Hepatocyte (in vitro differentiated cells): ENCODE measurements at regions not wholly inside any gene's neighbourhood (a gene's known extent, or its start where the extent isn't known, plus 50 kb on each side); places are given as distances from the start of the nearest gene placed in this dataset.

Source experiments
- DNase-seq: peaks from one replicate; pipeline ENCODE4 v3.0.0-alpha.2; 2016; ENCODE audit warnings: low spot score
- H2AFZ ChIP-seq: fragments of 200-600 bp; sonication (generic); 2 replicates; pipeline ENCODE4 v1.6.0; 2016; ENCODE audit warnings: antibody characterized with exemption, mild to moderate bottlenecking
- H3K27ac ChIP-seq: fragments of 200-600 bp; sonication (generic); 2 replicates; pipeline ENCODE4 v1.5.1; 2016; ENCODE audit warnings: mild to moderate bottlenecking
- H3K27me3 ChIP-seq: fragments of 200-600 bp; sonication (generic); 2 replicates; pipeline ENCODE4 v1.6.1; 2016
- H3K36me3 ChIP-seq: fragments of 200-600 bp; sonication (generic); replicated peaks from 2 replicates; pipeline ENCODE4 v1.5.1; 2016; ENCODE audit warnings: low read depth; ENCODE audit not compliant: insufficient read depth
- H3K4me1 ChIP-seq: fragments of 200-600 bp; sonication (generic); 2 replicates; pipeline ENCODE4 v1.5.1; 2016; ENCODE audit warnings: mild to moderate bottlenecking, moderate library complexity; ENCODE audit not compliant: insufficient read depth
- H3K4me2 ChIP-seq: fragments of 200-600 bp; sonication (generic); 2 replicates; pipeline ENCODE4 v1.6.0; 2016
- H3K4me3 ChIP-seq: fragments of 200-600 bp; sonication (generic); 2 replicates; pipeline ENCODE4 v1.5.1; 2016; ENCODE audit warnings: mild to moderate bottlenecking
- H3K79me2 ChIP-seq: fragments of 200-600 bp; sonication (generic); 2 replicates; pipeline ENCODE4 v1.6.0; 2017; ENCODE audit warnings: mild to moderate bottlenecking
- H3K9me2 ChIP-seq: fragments of 200-600 bp; sonication (generic); replicated peaks from 2 replicates; pipeline ENCODE4 v1.6.0; 2017; ENCODE audit warnings: mild to moderate bottlenecking; ENCODE audit not compliant: insufficient read depth
- H3K9me3 ChIP-seq: fragments of 200-600 bp; sonication (generic); 2 replicates; pipeline ENCODE4 v1.5.1; 2016; ENCODE audit warnings: low read depth, mild to moderate bottlenecking
- H4K20me1 ChIP-seq: fragments of 200-600 bp; sonication (generic); 2 replicates; pipeline ENCODE4 v1.6.0; 2016; ENCODE audit warnings: mild to moderate bottlenecking; ENCODE audit not compliant: insufficient read depth, poor library complexity, severe bottlenecking
- CTCF ChIP-seq: fragments of 200-600 bp; sonication (generic); IDR thresholded peaks from 2 replicates; pipeline ENCODE4 v1.5.1; 2016; ENCODE audit warnings: antibody characterized with exemption, mild to moderate bottlenecking; ENCODE audit not compliant: poor library complexity
- EZH2 ChIP-seq: fragments of 200-600 bp; sonication (generic); IDR thresholded peaks from 2 replicates; pipeline ENCODE4 v1.6.1; 2016; ENCODE audit warnings: antibody characterized with exemption, mild to moderate bottlenecking, borderline replicate concordance
- EZH2phosphoT487 ChIP-seq: fragments of 200-600 bp; sonication (generic); IDR thresholded peaks from one replicate; pipeline ENCODE4 v1.6.1; 2018; ENCODE audit warnings: antibody characterized with exemption, mild to moderate bottlenecking, low read depth, moderate library complexity; ENCODE audit not compliant: unreplicated experiment, severe bottlenecking
- WGBS: methylation state at CpG from one replicate; pipeline ENCODE4 v1.1.6; 2016; ENCODE audit warnings: low lambda C conversion rate; ENCODE audit errors: missing lambda C conversion rate; 5-methylcytosine and 5-hydroxymethylcytosine counted together

- WGBS: 72% methylated on average over 2 of the region's 2 CpGs
- TF ChIP-seq CTCF (no peak), EZH2phosphoT487 (no peak), EZH2 (no peak)
- H2AFZ ChIP-seq: no peak overlapping the region
- H3K27ac ChIP-seq: no peak overlapping the region
- no peaks in the 10 kb centered on the region for H3K27me3 ChIP-seq
- no peaks in the 10 kb centered on the region for H3K79me2 ChIP-seq
- no peaks in the 10 kb centered on the region for H3K9me3 ChIP-seq
- no peaks in the 10 kb centered on the region for H3K9me2 ChIP-seq
- no peak for DNase-seq
- no peaks in the 10 kb centered on the region for H4K20me1 ChIP-seq
- no peak overlapping the region for H3K4me3 ChIP-seq
- H3K36me3 ChIP-seq: no peaks in the 10 kb centered on the region
- no peaks in the 10 kb centered on the region for H3K4me1 ChIP-seq
- H3K4me2 ChIP-seq: no peak overlapping the region
Measured at GRCh38 chr11:98944461-98944860, 76.3 kb upstream of the CNTN5 start.

- H3K27me3 ChIP-seq: no peaks in the 10 kb centered on the region
- TF ChIP-seq CTCF (no peak), EZH2phosphoT487 (no peak), EZH2 (no peak)
- H3K27ac ChIP-seq: no peak overlapping the region
- 88% methylated on average over 2 of the region's 2 CpGs for WGBS
- no peak overlapping the region for H2AFZ ChIP-seq
- no peak overlapping the region for H3K4me2 ChIP-seq
- H3K4me3 ChIP-seq: no peak overlapping the region
- DNase-seq: no peak
- no peaks in the 10 kb centered on the region for H3K4me1 ChIP-seq
- no peaks in the 10 kb centered on the region for H3K79me2 ChIP-seq
- no peaks in the 10 kb centered on the region for H3K9me3 ChIP-seq
- no peaks in the 10 kb centered on the region for H3K36me3 ChIP-seq
- H4K20me1 ChIP-seq: no peaks in the 10 kb centered on the region
- H3K9me2 ChIP-seq: no peaks in the 10 kb centered on the region
Measured at GRCh38 chr11:98952107-98952506, 68.6 kb upstream of the CNTN5 start.

GRCh38 chr11:98955551-98955950, 65.2 kb upstream of the CNTN5 start:
- TF ChIP-seq EZH2phosphoT487 (no peak), EZH2 (no peak)
- Histone ChIP-seq H3K27me3 (no peaks in the 10 kb centered on the region), H3K4me1 (no peaks in the 10 kb centered on the region), H3K4me3 (no peak overlapping the region), H2AFZ (no peak overlapping the region), H3K79me2 (no peaks in the 10 kb centered on the region), H3K27ac (no peak overlapping the region), H3K36me3 (no peaks in the 10 kb centered on the region), H3K9me3 (no peaks in the 10 kb centered on the region), H3K4me2 (no peak overlapping the region), H4K20me1 (no peaks in the 10 kb centered on the region), H3K9me2 (no peaks in the 10 kb centered on the region)
- DNase-seq: no peak
- WGBS: 68% methylated on average over 1 of the region's 1 CpG

- H3K4me2 ChIP-seq: no peak overlapping the region
- no peaks in the 10 kb centered on the region for H3K4me1 ChIP-seq
- no peaks in the 10 kb centered on the region for H3K36me3 ChIP-seq
- WGBS: 86% methylated on average over 3 of the region's 3 CpGs
- H3K27ac ChIP-seq: no peak overlapping the region
- H3K4me3 ChIP-seq: no peak overlapping the region
- no peaks in the 10 kb centered on the region for H4K20me1 ChIP-seq
- TF ChIP-seq EZH2phosphoT487 (no peak), EZH2 (no peak), CTCF (no peak)
- no peaks in the 10 kb centered on the region for H3K27me3 ChIP-seq
- no peaks in the 10 kb centered on the region for H3K79me2 ChIP-seq
- H3K9me3 ChIP-seq: no peaks in the 10 kb centered on the region
- H3K9me2 ChIP-seq: no peaks in the 10 kb centered on the region
- H2AFZ ChIP-seq: no peak overlapping the region
- no peak for DNase-seq
Measured at GRCh38 chr11:98964146-98964545, 56.6 kb upstream of the CNTN5 start.
